SK-N-SH (cell line): ENCODE measurements at regions not wholly inside any gene's neighbourhood (a gene's known extent, or its start where the extent isn't known, plus 50 kb on each side); places are given as distances from the start of the nearest gene placed in this dataset.

ENCODE experiments used
- CTCF ChIA-PET: fragments of 300-600, 350-600 bp; formaldehyde crosslinking; extraction: SDS; loops from one replicate; lab custom pipeline; 2021; lab: Yijun Ruan, JAX
- POLR2A ChIA-PET: fragments of 350-600 bp; sonication (Branson Sonifier 250); formaldehyde crosslinking; extraction: SDS; loops from one replicate; lab custom pipeline; 2020; ENCODE audit warnings: antibody characterized with exemption, inconsistent platforms; lab: Yijun Ruan, JAX
- DNase-seq: peaks from one replicate; pipeline ENCODE4 v3.0.0; 2012
- H2AFZ ChIP-seq: fragments of 200-600 bp; sonication (generic); 2 replicates; pipeline ENCODE4 v1.8.1; 2016; ENCODE audit warnings: antibody characterized with exemption, mild to moderate bottlenecking, low read depth
- H3F3A ChIP-seq: fragments of 200-600 bp; sonication (generic); replicated peaks from 2 replicates; pipeline ENCODE3; 2016; ENCODE audit warnings: antibody characterized with exemption, mild to moderate bottlenecking; ENCODE audit not compliant: insufficient read depth
- H3K27ac ChIP-seq, 2 experiments: fragments of 200-500 bp in 1 of 2; fragments of 200-600 bp in 1 of 2; sonication (Bioruptor generic) in 1 of 2; sonication (generic), shearing (Covaris generic) in 1 of 2; 2 replicates each; pipeline versions ENCODE4 v1.5.1 to v1.6.1; 2014 to 2016; ENCODE audit warnings: low read depth in 2 of 2, inconsistent platforms in 1 of 2, low read length in 1 of 2, mild to moderate bottlenecking in 1 of 2, mixed read lengths in 1 of 2
- H3K27me3 ChIP-seq: fragments of 200-600 bp; sonication (generic), shearing (Covaris generic); 2 replicates; pipeline ENCODE4 v1.6.1; 2016; ENCODE audit warnings: mixed run types; ENCODE audit not compliant: insufficient read depth
- H3K36me3 ChIP-seq, 2 experiments: fragments of 200-500 bp in 1 of 2; fragments of 200-600 bp in 1 of 2; sonication (Bioruptor generic) in 1 of 2; sonication (generic) in 1 of 2; replicated peaks in 1 of 2; 2 replicates each; pipeline versions ENCODE3 to v1.5.1; 2014 to 2016; ENCODE audit warnings: low read length in 1 of 2, mild to moderate bottlenecking in 1 of 2; ENCODE audit not compliant: insufficient read depth in 2 of 2, control insufficient read depth in 1 of 2
- H3K4me1 ChIP-seq, 2 experiments: fragments of 200-500 bp in 1 of 2; fragments of 200-600 bp in 1 of 2; sonication (Bioruptor generic) in 1 of 2; sonication (generic), shearing (Covaris generic) in 1 of 2; 2 replicates each; pipeline versions ENCODE4 v1.5.1 to v1.6.1; 2014 to 2016; ENCODE audit warnings: low read depth in 1 of 2, low read length in 1 of 2, mixed run types in 1 of 2; ENCODE audit not compliant: insufficient read depth in 2 of 2, control insufficient read depth in 1 of 2
- H3K4me2 ChIP-seq: fragments of 200-600 bp; sonication (generic), shearing (Covaris generic); 2 replicates; pipeline ENCODE4 v1.6.1; 2017; ENCODE audit warnings: mixed run types
- H3K4me3 ChIP-seq, 2 experiments: fragments of 200-500 bp in 1 of 2; fragments of 200-600 bp in 1 of 2; sonication (Bioruptor generic) in 1 of 2; sonication (generic), shearing (Covaris generic) in 1 of 2; 2 replicates each; pipeline versions ENCODE4 v1.5.1 to v1.8.1; 2014 to 2016; ENCODE audit warnings: low read depth in 2 of 2, inconsistent platforms in 1 of 2, low read length in 1 of 2, mild to moderate bottlenecking in 1 of 2, mixed read lengths in 1 of 2, moderate library complexity in 1 of 2
- H3K79me2 ChIP-seq: fragments of 200-600 bp; sonication (generic); 2 replicates; pipeline ENCODE4 v1.8.1; 2017; ENCODE audit warnings: mild to moderate bottlenecking; ENCODE audit not compliant: insufficient read depth
- H3K9ac ChIP-seq: fragments of 200-600 bp; sonication (generic); 2 replicates; pipeline ENCODE4 v1.6.1; 2017; ENCODE audit warnings: mixed run types
- H3K9me2 ChIP-seq: fragments of 200-600 bp; sonication (generic); 2 replicates; pipeline ENCODE4 v1.6.1; 2017; ENCODE audit warnings: mixed run types
- H3K9me3 ChIP-seq: fragments of 200-600 bp; sonication (generic); 2 replicates; pipeline ENCODE4 v1.6.1; 2017; ENCODE audit warnings: mixed run types, mild to moderate bottlenecking, moderate library complexity
- H4K20me1 ChIP-seq: fragments of 200-600 bp; sonication (generic); 2 replicates; pipeline ENCODE4 v1.6.1; 2017; ENCODE audit warnings: mild to moderate bottlenecking, mixed run types; ENCODE audit not compliant: insufficient read depth
- CHD2 ChIP-seq: fragments of 150-350 bp; IDR thresholded peaks from 2 replicates; pipeline ENCODE4 v1.6.1; 2018; ENCODE audit warnings: low read length; ENCODE audit not compliant: partially characterized antibody
- EP300 ChIP-seq, 2 experiments: IDR thresholded peaks; 2 replicates each; pipeline versions ENCODE4 v1.4.0 to v1.6.1; 2012; ENCODE audit warnings: borderline replicate concordance in 1 of 2, low read depth in 1 of 2, low read length in 1 of 2
- EZH2phosphoT487 ChIP-seq: fragments of 200-600 bp; sonication (generic); IDR thresholded peaks from 2 replicates; pipeline ENCODE4 v1.6.1; 2017; ENCODE audit warnings: low read depth, mixed run types, mild to moderate bottlenecking, antibody characterized with exemption, moderate library complexity, borderline replicate concordance
- FOXJ3 ChIP-seq: sonication (generic); formaldehyde crosslinking; IDR thresholded peaks from 2 replicates; pipeline ENCODE4 v1.5.1; 2020; ENCODE audit warnings: mild to moderate bottlenecking, missing genetic modification reagents
- JUND ChIP-seq: IDR thresholded peaks from 2 replicates; pipeline ENCODE4 v1.4.0; 2012
- MEF2A ChIP-seq: IDR thresholded peaks from 2 replicates; pipeline ENCODE4 v1.4.0; 2012; ENCODE audit warnings: low read depth, borderline replicate concordance
- NRF1 ChIP-seq: IDR thresholded peaks from 2 replicates; pipeline ENCODE4 v1.6.1; 2012; ENCODE audit warnings: low read depth, mild to moderate bottlenecking, low read length
- RXRA ChIP-seq: IDR thresholded peaks from 2 replicates; pipeline ENCODE4 v1.4.0; 2012; ENCODE audit warnings: low read depth, mild to moderate bottlenecking, borderline replicate concordance
- SIN3A ChIP-seq: IDR thresholded peaks from 2 replicates; pipeline ENCODE4 v1.6.1; 2012; ENCODE audit warnings: low read depth, mild to moderate bottlenecking, low read length, moderate library complexity, borderline replicate concordance
- TAF1 ChIP-seq: IDR thresholded peaks from 2 replicates; pipeline ENCODE4 v1.6.1; 2012; ENCODE audit warnings: low read depth, mild to moderate bottlenecking, low read length, moderate library complexity, borderline replicate concordance
- TCF12 ChIP-seq: IDR thresholded peaks from 2 replicates; pipeline ENCODE4 v1.4.0; 2012
- TEAD4 ChIP-seq: IDR thresholded peaks from 2 replicates; pipeline ENCODE4 v1.4.0; 2012; ENCODE audit warnings: mild to moderate bottlenecking, borderline replicate concordance; ENCODE audit not compliant: insufficient read depth
- YY1 ChIP-seq: IDR thresholded peaks from 2 replicates; pipeline ENCODE4 v1.4.0; 2012; ENCODE audit warnings: low read depth, mild to moderate bottlenecking
- WGBS: methylation state at CpG from one replicate; pipeline ENCODE4 v1.1.6; 2017; ENCODE audit warnings: low lambda C conversion rate; 5-methylcytosine and 5-hydroxymethylcytosine counted together
- TF ChIP-seq, protein P1 (sequence below): IDR thresholded peaks from 2 replicates; pipeline ENCODE4 v1.4.0; 2012; ENCODE audit warnings: low read depth
- TF ChIP-seq, protein P2 (sequence below): IDR thresholded peaks from 2 replicates; pipeline ENCODE4 v1.4.0; 2012; ENCODE audit warnings: low read depth, borderline replicate concordance
- TF ChIP-seq, protein P3 (sequence below): fragments of 200-600 bp; sonication (generic); IDR thresholded peaks from 2 replicates; pipeline ENCODE4 v1.6.1; 2017; ENCODE audit warnings: antibody characterized with exemption, mild to moderate bottlenecking, moderate library complexity
- TF ChIP-seq, protein P4 (sequence below): IDR thresholded peaks from 2 replicates; pipeline ENCODE4 v1.4.0; 2012; ENCODE audit warnings: low read depth, borderline replicate concordance
- TF ChIP-seq, protein P5 (sequence below): fragments of 150-350 bp; IDR thresholded peaks from 2 replicates; pipeline ENCODE4 v1.6.1; 2017; ENCODE audit warnings: antibody characterized with exemption, low read length, low read depth, borderline replicate concordance

DNA sequence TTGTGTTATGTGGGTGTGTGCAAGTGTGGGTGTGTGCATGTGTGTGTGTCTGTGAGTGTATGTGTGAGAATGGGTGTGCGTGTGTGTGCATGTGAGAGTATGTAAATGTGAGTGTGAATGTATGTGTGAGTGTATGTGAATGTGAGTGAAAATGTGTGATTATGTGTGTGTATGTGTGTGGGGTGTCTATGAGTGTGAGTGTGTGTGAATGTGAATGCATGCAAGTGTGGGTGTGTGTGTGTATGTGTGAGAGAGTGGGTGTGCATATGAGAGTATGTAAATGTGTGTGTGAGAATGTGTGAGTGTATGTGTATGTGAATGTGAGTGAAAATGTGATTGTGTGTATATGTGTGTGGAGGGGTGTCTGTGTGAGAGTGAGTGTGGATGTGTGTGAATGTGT lies 1292.7 kb downstream of the TBC1D22A start:
- TF ChIP-seq FOXJ3 (no peak), EZH2phosphoT487 (no peak), CHD2 (no peak), TAF1 (no peak), JUND (no peak)
- TF ChIP-seq, protein P1, sequence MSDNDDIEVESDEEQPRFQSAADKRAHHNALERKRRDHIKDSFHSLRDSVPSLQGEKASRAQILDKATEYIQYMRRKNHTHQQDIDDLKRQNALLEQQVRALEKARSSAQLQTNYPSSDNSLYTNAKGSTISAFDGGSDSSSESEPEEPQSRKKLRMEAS = no peak
- TF ChIP-seq, protein P2, sequence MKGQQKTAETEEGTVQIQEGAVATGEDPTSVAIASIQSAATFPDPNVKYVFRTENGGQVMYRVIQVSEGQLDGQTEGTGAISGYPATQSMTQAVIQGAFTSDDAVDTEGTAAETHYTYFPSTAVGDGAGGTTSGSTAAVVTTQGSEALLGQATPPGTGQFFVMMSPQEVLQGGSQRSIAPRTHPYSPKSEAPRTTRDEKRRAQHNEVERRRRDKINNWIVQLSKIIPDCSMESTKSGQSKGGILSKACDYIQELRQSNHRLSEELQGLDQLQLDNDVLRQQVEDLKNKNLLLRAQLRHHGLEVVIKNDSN = no peak
- TF ChIP-seq, protein P3, sequence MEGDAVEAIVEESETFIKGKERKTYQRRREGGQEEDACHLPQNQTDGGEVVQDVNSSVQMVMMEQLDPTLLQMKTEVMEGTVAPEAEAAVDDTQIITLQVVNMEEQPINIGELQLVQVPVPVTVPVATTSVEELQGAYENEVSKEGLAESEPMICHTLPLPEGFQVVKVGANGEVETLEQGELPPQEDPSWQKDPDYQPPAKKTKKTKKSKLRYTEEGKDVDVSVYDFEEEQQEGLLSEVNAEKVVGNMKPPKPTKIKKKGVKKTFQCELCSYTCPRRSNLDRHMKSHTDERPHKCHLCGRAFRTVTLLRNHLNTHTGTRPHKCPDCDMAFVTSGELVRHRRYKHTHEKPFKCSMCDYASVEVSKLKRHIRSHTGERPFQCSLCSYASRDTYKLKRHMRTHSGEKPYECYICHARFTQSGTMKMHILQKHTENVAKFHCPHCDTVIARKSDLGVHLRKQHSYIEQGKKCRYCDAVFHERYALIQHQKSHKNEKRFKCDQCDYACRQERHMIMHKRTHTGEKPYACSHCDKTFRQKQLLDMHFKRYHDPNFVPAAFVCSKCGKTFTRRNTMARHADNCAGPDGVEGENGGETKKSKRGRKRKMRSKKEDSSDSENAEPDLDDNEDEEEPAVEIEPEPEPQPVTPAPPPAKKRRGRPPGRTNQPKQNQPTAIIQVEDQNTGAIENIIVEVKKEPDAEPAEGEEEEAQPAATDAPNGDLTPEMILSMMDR = no peak
- TF ChIP-seq, all 33 proteins: peak for 0
- Histone ChIP-seq H3K36me3 (no peaks in the 10 kb centered on the region), H3K9me2 (no peaks in the 10 kb centered on the region), H3K27me3 (no peaks in the 10 kb centered on the region; the same call in 1 of the 2 replicates), H3F3A (no peaks in the 10 kb centered on the region), H4K20me1 (no peaks in the 10 kb centered on the region), H3K79me2 (no peaks in the 10 kb centered on the region), H3K27ac (no peak overlapping the region), H3K4me1 (no peaks in the 10 kb centered on the region), H2AFZ (no peak overlapping the region), H3K9me3 (no peaks in the 10 kb centered on the region), H3K9ac (no peak overlapping the region), H3K4me3 (no peak overlapping the region), H3K4me2 (no peak overlapping the region)
- ChIA-PET CTCF (no interaction called here), POLR2A (no interaction called here)
- no peak for DNase-seq
- WGBS = 14% methylated on average over 1 of the region's 1 CpG

DNA sequence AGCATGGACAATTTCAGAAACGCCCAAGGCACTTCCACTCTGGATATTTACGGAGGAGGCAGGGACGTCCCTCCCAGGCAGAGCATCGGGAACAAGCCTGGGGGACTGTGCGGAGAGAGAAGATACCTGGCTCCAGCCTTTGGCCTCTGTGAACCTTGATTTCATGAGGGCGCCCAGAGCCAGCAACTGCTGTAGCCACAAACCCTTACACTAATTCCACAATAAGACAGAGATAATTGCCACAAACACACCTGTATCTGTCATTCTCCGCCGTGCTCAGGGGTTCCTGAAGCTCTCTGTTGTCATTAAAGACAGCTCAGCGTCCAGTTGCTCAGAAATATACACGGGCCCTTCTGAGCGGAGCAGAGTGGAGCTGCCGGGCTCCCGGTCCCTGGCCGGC lies 1292.1 kb downstream of the TBC1D22A start:
- H3K4me1 ChIP-seq = no peaks in the 10 kb centered on the region
- H3K27me3 ChIP-seq = no peaks in the 10 kb centered on the region; the same call in 1 of the 2 replicates
- H3K4me2 ChIP-seq = no peak overlapping the region
- H3K4me3 ChIP-seq = no peak overlapping the region
- no peak overlapping the region for H3K9ac ChIP-seq
- H3K79me2 ChIP-seq = no peaks in the 10 kb centered on the region
- H3K9me3 ChIP-seq = no peaks in the 10 kb centered on the region
- no peak overlapping the region for H3K27ac ChIP-seq
- H2AFZ ChIP-seq = no peak overlapping the region
- WGBS = 22% methylated on average over 12 of the region's 14 CpGs
- no peak for DNase-seq
- CTCF ChIA-PET = no interaction called here
- H3K9me2 ChIP-seq = no peaks in the 10 kb centered on the region
- no peaks in the 10 kb centered on the region for H4K20me1 ChIP-seq
- POLR2A ChIA-PET = no interaction called here
- no peaks in the 10 kb centered on the region for H3K36me3 ChIP-seq
- H3F3A ChIP-seq = no peaks in the 10 kb centered on the region
- TF ChIP-seq, protein P1 = no peak
- TF ChIP-seq RXRA = no peak

GRCh38 chr22:48053973-48054372 lies 1291.5 kb downstream of the TBC1D22A start:
- Histone ChIP-seq H3K79me2 (no peaks in the 10 kb centered on the region), H3K36me3 (no peaks in the 10 kb centered on the region), H3K4me1 (no peaks in the 10 kb centered on the region), H3K4me2 (no peak overlapping the region), H2AFZ (no peak overlapping the region), H3K9me2 (no peaks in the 10 kb centered on the region), H3K9me3 (no peaks in the 10 kb centered on the region), H3K27me3 (no peaks in the 10 kb centered on the region; the same call in 1 of the 2 replicates), H3K9ac (no peak overlapping the region), H3K27ac (no peak overlapping the region), H3F3A (no peaks in the 10 kb centered on the region), H4K20me1 (no peaks in the 10 kb centered on the region), H3K4me3 (no peak overlapping the region)
- no peak for DNase-seq
- WGBS = 21% methylated on average over 8 of the region's 8 CpGs
- POLR2A ChIA-PET = no interaction called here
- CTCF ChIA-PET = no interaction called here
- no peak for TF ChIP-seq MEF2A
- no peak for TF ChIP-seq NRF1
- TF ChIP-seq, protein P4, sequence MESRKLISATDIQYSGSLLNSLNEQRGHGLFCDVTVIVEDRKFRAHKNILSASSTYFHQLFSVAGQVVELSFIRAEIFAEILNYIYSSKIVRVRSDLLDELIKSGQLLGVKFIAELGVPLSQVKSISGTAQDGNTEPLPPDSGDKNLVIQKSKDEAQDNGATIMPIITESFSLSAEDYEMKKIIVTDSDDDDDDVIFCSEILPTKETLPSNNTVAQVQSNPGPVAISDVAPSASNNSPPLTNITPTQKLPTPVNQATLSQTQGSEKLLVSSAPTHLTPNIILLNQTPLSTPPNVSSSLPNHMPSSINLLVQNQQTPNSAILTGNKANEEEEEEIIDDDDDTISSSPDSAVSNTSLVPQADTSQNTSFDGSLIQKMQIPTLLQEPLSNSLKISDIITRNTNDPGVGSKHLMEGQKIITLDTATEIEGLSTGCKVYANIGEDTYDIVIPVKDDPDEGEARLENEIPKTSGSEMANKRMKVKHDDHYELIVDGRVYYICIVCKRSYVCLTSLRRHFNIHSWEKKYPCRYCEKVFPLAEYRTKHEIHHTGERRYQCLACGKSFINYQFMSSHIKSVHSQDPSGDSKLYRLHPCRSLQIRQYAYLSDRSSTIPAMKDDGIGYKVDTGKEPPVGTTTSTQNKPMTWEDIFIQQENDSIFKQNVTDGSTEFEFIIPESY = no peak
- TF ChIP-seq YY1 = no peak
- TF ChIP-seq TEAD4 = no peak
- TF ChIP-seq TCF12 = no peak
- no peak for TF ChIP-seq EP300 (IDR thresholded peaks at IDR 0.05; ENCODE audit: borderline replicate concordance in 1 of 2, low read depth in 1 of 2, low read length in 1 of 2)
- TF ChIP-seq SIN3A = no peak
- TF ChIP-seq, protein P5, sequence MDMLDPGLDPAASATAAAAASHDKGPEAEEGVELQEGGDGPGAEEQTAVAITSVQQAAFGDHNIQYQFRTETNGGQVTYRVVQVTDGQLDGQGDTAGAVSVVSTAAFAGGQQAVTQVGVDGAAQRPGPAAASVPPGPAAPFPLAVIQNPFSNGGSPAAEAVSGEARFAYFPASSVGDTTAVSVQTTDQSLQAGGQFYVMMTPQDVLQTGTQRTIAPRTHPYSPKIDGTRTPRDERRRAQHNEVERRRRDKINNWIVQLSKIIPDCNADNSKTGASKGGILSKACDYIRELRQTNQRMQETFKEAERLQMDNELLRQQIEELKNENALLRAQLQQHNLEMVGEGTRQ = no peak
- no peak for TF ChIP-seq FOXJ3
